H1 (cell line): ENCODE measurements at regions not wholly inside any gene's neighbourhood (a gene's known extent, or its start where the extent isn't known, plus 50 kb on each side); places are given as distances from the start of the nearest gene placed in this dataset.

Experiments
- CTCF ChIA-PET: fragments of 300-600 bp; sonication (Branson Sonifier 250); formaldehyde crosslinking; loops from one replicate; lab custom pipeline; 2021; ENCODE audit not compliant: partially characterized antibody; lab: Charles Lee
- POLR2A ChIA-PET: fragments of 300-600 bp; sonication (Branson Sonifier 250); formaldehyde crosslinking; loops from one replicate; lab custom pipeline; 2021; ENCODE audit warnings: inconsistent platforms; ENCODE audit not compliant: partially characterized antibody; lab: Charles Lee
- DNase-seq, 2 experiments: peaks; one replicate each; pipeline versions ENCODE4 v3.0.0 to v3.0.0-alpha.2; 2010 to 2022; ENCODE audit warnings: low spot score in 2 of 2, low read depth in 1 of 2, mixed read lengths in 1 of 2
- FAIRE-seq: peaks from 2 replicates; lab custom pipeline; 2011; peaks lifted over from hg19 to GRCh38; lab: Jason Lieb, UNC
- H2AFZ ChIP-seq: 2 replicates; pipeline ENCODE4 v1.8.1; 2012; ENCODE audit warnings: low read length, inconsistent platforms
- H2AK5ac ChIP-seq: 2 replicates; pipeline ENCODE4 v1.6.1; 2013; ENCODE audit warnings: low read depth, low read length
- H2BK120ac ChIP-seq: replicated peaks from 2 replicates; pipeline ENCODE3; 2013; ENCODE audit warnings: low read depth, low read length, inconsistent platforms
- H2BK12ac ChIP-seq: 2 replicates; pipeline ENCODE4 v1.6.1; 2013; ENCODE audit warnings: low read depth, low read length
- H2BK15ac ChIP-seq: 2 replicates; pipeline ENCODE4 v1.6.1; 2013; ENCODE audit warnings: low read length
- H2BK20ac ChIP-seq: 2 replicates; pipeline ENCODE4 v1.6.1; 2013; ENCODE audit warnings: low read length
- H2BK5ac ChIP-seq: 2 replicates; pipeline ENCODE4 v1.6.1; 2013; ENCODE audit warnings: low read depth, low read length
- H3K14ac ChIP-seq: 2 replicates; pipeline ENCODE4 v1.6.1; 2013; ENCODE audit warnings: inconsistent platforms; ENCODE audit not compliant: insufficient read length
- H3K18ac ChIP-seq: 2 replicates; pipeline ENCODE4 v1.6.1; 2013; ENCODE audit warnings: low read length; ENCODE audit errors: extremely low read depth
- H3K23ac ChIP-seq: 2 replicates; pipeline ENCODE4 v1.6.1; 2013; ENCODE audit warnings: inconsistent platforms; ENCODE audit not compliant: insufficient read length
- H3K23me2 ChIP-seq: 2 replicates; pipeline ENCODE4 v1.6.1; 2013; ENCODE audit warnings: low read depth, low read length
- H3K27ac ChIP-seq: 2 replicates; pipeline ENCODE4 v1.6.1; 2011; ENCODE audit warnings: low read depth, low read length, inconsistent platforms
- H3K27me3 ChIP-seq, 4 experiments: replicated peaks in 1 of 4; 1 replicate in 1 of 4; 2 replicates in 3 of 4; pipeline versions ENCODE4 v1.6.1 to v1.8.1; 2011 to 2013; ENCODE audit warnings: low read length in 3 of 4, mild to moderate bottlenecking in 3 of 4, inconsistent platforms in 2 of 4, mixed read lengths in 2 of 4, moderate library complexity in 1 of 4; ENCODE audit not compliant: control insufficient read depth in 3 of 4, insufficient read depth in 3 of 4; ENCODE audit errors: extremely low read depth in 1 of 4
- H3K36me3 ChIP-seq, 4 experiments: 2 replicates each; pipeline versions ENCODE4 v1.6.1 to v1.8.1; 2011 to 2013; ENCODE audit warnings: mild to moderate bottlenecking in 4 of 4, low read length in 3 of 4, moderate library complexity in 2 of 4, control low read depth in 1 of 4, inconsistent platforms in 1 of 4; ENCODE audit not compliant: insufficient read depth in 4 of 4, control insufficient read depth in 2 of 4
- H3K4ac ChIP-seq: replicated peaks from 2 replicates; pipeline ENCODE3; 2013; ENCODE audit warnings: low read length, low read depth, mixed read lengths, inconsistent platforms; ENCODE audit not compliant: insufficient read length
- H3K4me1 ChIP-seq, 4 experiments: replicated peaks in 1 of 4; 1 replicate in 1 of 4; 2 replicates in 3 of 4; pipeline versions ENCODE4 v1.6.1 to v1.8.1; 2011 to 2013; ENCODE audit warnings: low read length in 3 of 4, inconsistent platforms in 2 of 4, mixed read lengths in 1 of 4; ENCODE audit not compliant: insufficient read depth in 4 of 4, control insufficient read depth in 3 of 4
- H3K4me2 ChIP-seq, 2 experiments: 2 replicates each; pipeline versions ENCODE4 v1.6.1 to v1.8.1; 2011 to 2013; ENCODE audit warnings: low read depth in 2 of 2, low read length in 2 of 2, control low read depth in 1 of 2, inconsistent platforms in 1 of 2, mild to moderate bottlenecking in 1 of 2; ENCODE audit not compliant: insufficient read depth in 1 of 2
- H3K4me3 ChIP-seq, 4 experiments: fragments of 200-600, 300-600 bp in 1 of 4; sonication (generic), shearing (Covaris generic), sonication (Bioruptor Twin) in 1 of 4; 2 replicates each; pipeline versions ENCODE4 v1.5.1 to v1.8.1; 2011 to 2016; ENCODE audit warnings: low read length in 4 of 4, low read depth in 3 of 4, control low read depth in 2 of 4, inconsistent platforms in 2 of 4, mild to moderate bottlenecking in 2 of 4, mixed read lengths in 1 of 4, moderate library complexity in 1 of 4; ENCODE audit not compliant: insufficient read depth in 2 of 4; ENCODE audit errors: extremely low read depth in 1 of 4
- H3K56ac ChIP-seq: replicated peaks from 2 replicates; pipeline ENCODE3; 2013; ENCODE audit warnings: low read depth, mild to moderate bottlenecking, mixed read lengths, low read length, inconsistent platforms; ENCODE audit not compliant: insufficient read length
- H3K79me1 ChIP-seq: 2 replicates; pipeline ENCODE4 v1.6.1; 2013; ENCODE audit warnings: low read depth, low read length, control low read depth
- H3K79me2 ChIP-seq, 2 experiments: 2 replicates each; pipeline versions ENCODE4 v1.6.1 to v1.8.1; 2012 to 2013; ENCODE audit warnings: low read length in 2 of 2, mild to moderate bottlenecking in 2 of 2, inconsistent platforms in 1 of 2; ENCODE audit not compliant: insufficient read depth in 2 of 2, control insufficient read depth in 1 of 2
- H3K9ac ChIP-seq, 4 experiments: replicated peaks in 1 of 4; 1 replicate in 1 of 4; 2 replicates in 3 of 4; pipeline versions ENCODE4 v1.6.1 to v1.8.1; 2011 to 2013; ENCODE audit warnings: low read depth in 3 of 4, low read length in 3 of 4, control low read depth in 2 of 4, mild to moderate bottlenecking in 2 of 4, moderate library complexity in 2 of 4, inconsistent platforms in 1 of 4; ENCODE audit errors: extremely low read depth in 1 of 4
- H3K9me3 ChIP-seq, 2 experiments: 2 replicates each; pipeline versions ENCODE4 v1.6.1 to v1.8.1; 2012 to 2013; ENCODE audit warnings: mild to moderate bottlenecking in 2 of 2, moderate library complexity in 2 of 2, control low read depth in 1 of 2, inconsistent platforms in 1 of 2, low read depth in 1 of 2, low read length in 1 of 2, mixed read lengths in 1 of 2; ENCODE audit not compliant: insufficient read depth in 2 of 2
- H4K20me1 ChIP-seq, 2 experiments: replicated peaks in 1 of 2; 2 replicates each; pipeline versions ENCODE3 to v1.8.1; 2011 to 2013; ENCODE audit warnings: inconsistent platforms in 2 of 2, low read length in 2 of 2, mild to moderate bottlenecking in 1 of 2; ENCODE audit not compliant: insufficient read depth in 2 of 2, control insufficient read depth in 1 of 2
- H4K5ac ChIP-seq: 2 replicates; pipeline ENCODE4 v1.6.1; 2013; ENCODE audit warnings: low read length, low read depth, mixed read lengths, inconsistent platforms; ENCODE audit not compliant: insufficient read length
- H4K8ac ChIP-seq: 2 replicates; pipeline ENCODE4 v1.8.0; 2013; ENCODE audit warnings: mild to moderate bottlenecking, moderate library complexity, low read length, inconsistent platforms; ENCODE audit not compliant: insufficient read depth; ENCODE audit errors: extremely low read depth
- H4K91ac ChIP-seq: replicated peaks from 2 replicates; pipeline ENCODE3; 2013; ENCODE audit warnings: low read length, mixed read lengths, inconsistent platforms; ENCODE audit not compliant: insufficient read length
- HDAC6 ChIP-seq: IDR thresholded peaks from one replicate; pipeline ENCODE4 v1.7.1; 2012; ENCODE audit warnings: low read depth, mild to moderate bottlenecking, inconsistent platforms, low read length, moderate library complexity
- RAD21 ChIP-seq, 2 experiments: IDR thresholded peaks in 1 of 2; conservative IDR thresholded peaks in 1 of 2; 2 replicates each; pipeline ENCODE4 v1.6.1; 2011; ENCODE audit warnings: low read depth in 2 of 2, low read length in 2 of 2, improper control_type of control experiment in 1 of 2, inconsistent platforms in 1 of 2, mild to moderate bottlenecking in 1 of 2, moderate library complexity in 1 of 2
- RNF2 ChIP-seq: fragments of 200-900, 300-1000 bp; sonication (generic); IDR thresholded peaks from 2 replicates; pipeline ENCODE4 v1.7.1; 2016; ENCODE audit warnings: borderline replicate concordance, low read depth, mild to moderate bottlenecking, antibody characterized with exemption, low read length; ENCODE audit not compliant: poor library complexity, severe bottlenecking; ENCODE audit errors: missing control alignments
- WGBS, 2 experiments: shearing (Covaris generic) in 1 of 2; methylation state at CpG; one replicate each; pipeline versions ENCODE4 v1.1.6 to v1.1.7; 2013 to 2015; ENCODE audit warnings: low lambda C conversion rate in 2 of 2, mixed read lengths in 2 of 2, inconsistent platforms in 1 of 2, low coverage in 1 of 2, missing lambda C conversion rate in 1 of 2; ENCODE audit not compliant: insufficient replicate concordance in 2 of 2, insufficient coverage in 1 of 2, insufficient read length in 1 of 2; ENCODE audit errors: extremely low coverage in 1 of 2, missing lambda C conversion rate in 1 of 2; 5-methylcytosine and 5-hydroxymethylcytosine counted together

GRCh38 chr5:125575891-125576505 is 829.6 kb upstream of the ZNF608 start:
- H2BK15ac ChIP-seq = no peak overlapping the region; the same call in 1 of the 2 replicates
- no peak overlapping the region for H3K4ac ChIP-seq
- H4K20me1 ChIP-seq = no peaks in the 10 kb centered on the region
- H3K79me1 ChIP-seq = no peaks in the 10 kb centered on the region
- H4K5ac ChIP-seq = no peak overlapping the region
- 0 out of 2 replicates have a peak overlapping the region, but pooled peaks have one; percentile 7 for H4K8ac ChIP-seq
- no peak overlapping the region for H2BK20ac ChIP-seq
- H3K79me2 ChIP-seq = no peaks in the 10 kb centered on the region
- no peak overlapping the region for H2AK5ac ChIP-seq
- 0 out of 2 replicates have a peak overlapping the region, but pooled peaks have one; percentile 11 for H2BK12ac ChIP-seq
- no peak for TF ChIP-seq HDAC6
- no peak for TF ChIP-seq RNF2
- TF ChIP-seq RAD21 (IDR thresholded peaks at IDR 0.05 in 1 of 2, conservative IDR thresholded peaks at IDR 0.05 in 1 of 2; ENCODE audit: low read depth in 2 of 2, low read length in 2 of 2) = peak in 1 of 2 experiments; percentile 18; a peak in 1 of 4 replicates
- peak overlapping the region; percentile 94 for H2AFZ ChIP-seq
- H3K23me2 ChIP-seq = no peaks in the 10 kb centered on the region; the same call in 1 of the 2 replicates
- no peak overlapping the region for H2BK5ac ChIP-seq
- peaks cover 0 to 5% (median 0%) of the 10 kb centered on the region in 4 experiments; a peak in 2 of 8 replicates for H3K36me3 ChIP-seq
- H3K27me3 ChIP-seq = no peaks in the 10 kb centered on the region
- H3K9me3 ChIP-seq = peaks cover 3 to 6% of the 10 kb centered on the region in 2 experiments; a peak in 1 of 4 replicates
- POLR2A ChIA-PET = no interaction called here
- peak overlapping the region; percentile 30 to 39; a peak in 2 of 4 replicates for H3K4me2 ChIP-seq
- no peak overlapping the region for H3K14ac ChIP-seq
- no peak overlapping the region for H3K23ac ChIP-seq
- H3K27ac ChIP-seq = no peak overlapping the region
- H2BK120ac ChIP-seq = no peak overlapping the region
- FAIRE-seq = peak; percentile 24
- H3K4me3 ChIP-seq = no peak overlapping the region
- peak; percentile 1 to 48 for DNase-seq
- H3K9ac ChIP-seq = no peak overlapping the region
- H3K56ac ChIP-seq = no peak overlapping the region
- CTCF ChIA-PET = interaction anchor here (0.6 kb wide), 2 partner anchors 140 to 944 kb away, joined by 3 read pairs; no protein-coding TSS in a partner anchor
- no peak overlapping the region for H4K91ac ChIP-seq
- WGBS, 2 experiments = 26% methylated on average over 7 of the region's 7 CpGs; no CpG with 5 or more reads in 1 of the 2 experiments
- H3K4me1 ChIP-seq = peaks cover 4 to 6% (median 6%) of the 10 kb centered on the region in 4 experiments; a peak in 6 of 7 replicates
- peak overlapping the region; percentile 67; the same call in 1 of the 2 replicates for H3K18ac ChIP-seq
